Keratinocyte (primary cell): ENCODE measurements at regions not wholly inside any gene's neighbourhood (a gene's known extent, or its start where the extent isn't known, plus 50 kb on each side); places are given as distances from the start of the nearest gene placed in this dataset.

ENCODE experiments used
- DNase-seq: peaks from one replicate; pipeline ENCODE4 v3.0.0-alpha.2; 2011; ENCODE audit warnings: low read depth, missing footprints, low spot score
- FAIRE-seq: peaks from 2 replicates; lab custom pipeline; 2011; peaks lifted over from hg19 to GRCh38; lab: Jason Lieb, UNC
- H2AFZ ChIP-seq: 2 replicates; pipeline ENCODE4 v1.6.0; 2012; ENCODE audit warnings: low read length, control low read depth, inconsistent platforms; ENCODE audit not compliant: control insufficient read depth
- H3K27ac ChIP-seq: 2 replicates; pipeline ENCODE4 v1.5.1; 2011; ENCODE audit warnings: low read length; ENCODE audit not compliant: control insufficient read depth, insufficient read depth
- H3K27me3 ChIP-seq: 3 replicates; pipeline ENCODE4 v1.6.0; 2011; ENCODE audit warnings: low read length; ENCODE audit not compliant: control insufficient read depth, insufficient read depth; ENCODE audit errors: extremely low read depth
- H3K36me3 ChIP-seq, 2 experiments: 2 replicates in 1 of 2; 3 replicates in 1 of 2; pipeline ENCODE4 v1.5.1; 2011; ENCODE audit warnings: low read length in 2 of 2, mild to moderate bottlenecking in 1 of 2; ENCODE audit not compliant: control insufficient read depth in 2 of 2, insufficient read depth in 2 of 2; ENCODE audit errors: extremely low read depth in 1 of 2
- H3K4me1 ChIP-seq: 3 replicates; pipeline ENCODE4 v1.5.1; 2011; ENCODE audit warnings: low read length; ENCODE audit not compliant: control insufficient read depth, insufficient read depth; ENCODE audit errors: extremely low read depth
- H3K4me2 ChIP-seq: 3 replicates; pipeline ENCODE4 v1.6.0; 2011; ENCODE audit warnings: low read depth, low read length; ENCODE audit not compliant: control insufficient read depth, insufficient read depth; ENCODE audit errors: extremely low read depth
- H3K4me3 ChIP-seq, 3 experiments: fragments of 200-600 bp in 1 of 3; sonication (generic) in 1 of 3; 2 replicates in 2 of 3; 3 replicates in 1 of 3; pipeline ENCODE4 v1.5.1; 2011 to 2016; ENCODE audit warnings: low read length in 3 of 3, mild to moderate bottlenecking in 3 of 3, control low read depth in 2 of 3, inconsistent platforms in 1 of 3, low read depth in 1 of 3, mixed read lengths in 1 of 3, mixed run types in 1 of 3, moderate library complexity in 1 of 3; ENCODE audit not compliant: control insufficient read depth in 2 of 3, insufficient read depth in 2 of 3; ENCODE audit errors: extremely low read depth in 1 of 3
- H3K79me2 ChIP-seq: 2 replicates; pipeline ENCODE4 v1.6.0; 2012; ENCODE audit warnings: low read length; ENCODE audit not compliant: control insufficient read depth, insufficient read depth
- H3K9ac ChIP-seq: 3 replicates; pipeline ENCODE4 v1.6.0; 2011; ENCODE audit warnings: low read length; ENCODE audit not compliant: control insufficient read depth, insufficient read depth; ENCODE audit errors: extremely low read depth
- H3K9me1 ChIP-seq: 3 replicates; pipeline ENCODE4 v1.6.0; 2011; ENCODE audit warnings: low read length; ENCODE audit not compliant: control insufficient read depth, insufficient read depth; ENCODE audit errors: extremely low read depth
- H3K9me3 ChIP-seq: 2 replicates; pipeline ENCODE4 v1.5.1; 2012; ENCODE audit warnings: low read depth, low read length; ENCODE audit not compliant: control insufficient read depth
- H4K20me1 ChIP-seq: 3 replicates; pipeline ENCODE4 v1.6.0; 2011; ENCODE audit warnings: low read length; ENCODE audit not compliant: control insufficient read depth, insufficient read depth; ENCODE audit errors: extremely low read depth
- EZH2 ChIP-seq: IDR thresholded peaks from one replicate; pipeline ENCODE4 v1.6.1; 2012; ENCODE audit warnings: inconsistent platforms, mild to moderate bottlenecking, low read length, moderate library complexity
- dilution Hi-C: fragments of 300-500 bp; cut with MboI; formaldehyde crosslinking; loops from one replicate; pipeline ENCODE4 v1.7.0; 2020; ENCODE audit warnings: low sequenced_read_pairs; ENCODE audit not compliant: extremely low pct_ligation_motif_present
- TF ChIP-seq, protein P1 (sequence below), 3 experiments: IDR thresholded peaks in 1 of 3; conservative IDR thresholded peaks in 1 of 3; optimal IDR thresholded peaks in 1 of 3; 2 replicates in 2 of 3; 3 replicates in 1 of 3; pipeline versions ENCODE3 to v1.5.1; 2011; ENCODE audit warnings: low read length in 3 of 3, mild to moderate bottlenecking in 3 of 3, moderate library complexity in 2 of 3, control low read depth in 1 of 3, inconsistent platforms in 1 of 3; ENCODE audit not compliant: insufficient read depth in 2 of 3; ENCODE audit errors: extremely low read depth in 1 of 3

GRCh38 chr14:44279357-44279756 is 227.7 kb downstream of the FSCB start:
- H3K36me3 ChIP-seq = no peaks in the 10 kb centered on the region
- no peaks in the 10 kb centered on the region for H3K79me2 ChIP-seq
- no peak overlapping the region for H3K4me2 ChIP-seq
- H3K9ac ChIP-seq = no peak overlapping the region
- dilution Hi-C loops = no loop called here
- H3K27me3 ChIP-seq = no peaks in the 10 kb centered on the region
- no peaks in the 10 kb centered on the region for H3K4me1 ChIP-seq
- TF ChIP-seq EZH2 = no peak
- TF ChIP-seq, protein P1, sequence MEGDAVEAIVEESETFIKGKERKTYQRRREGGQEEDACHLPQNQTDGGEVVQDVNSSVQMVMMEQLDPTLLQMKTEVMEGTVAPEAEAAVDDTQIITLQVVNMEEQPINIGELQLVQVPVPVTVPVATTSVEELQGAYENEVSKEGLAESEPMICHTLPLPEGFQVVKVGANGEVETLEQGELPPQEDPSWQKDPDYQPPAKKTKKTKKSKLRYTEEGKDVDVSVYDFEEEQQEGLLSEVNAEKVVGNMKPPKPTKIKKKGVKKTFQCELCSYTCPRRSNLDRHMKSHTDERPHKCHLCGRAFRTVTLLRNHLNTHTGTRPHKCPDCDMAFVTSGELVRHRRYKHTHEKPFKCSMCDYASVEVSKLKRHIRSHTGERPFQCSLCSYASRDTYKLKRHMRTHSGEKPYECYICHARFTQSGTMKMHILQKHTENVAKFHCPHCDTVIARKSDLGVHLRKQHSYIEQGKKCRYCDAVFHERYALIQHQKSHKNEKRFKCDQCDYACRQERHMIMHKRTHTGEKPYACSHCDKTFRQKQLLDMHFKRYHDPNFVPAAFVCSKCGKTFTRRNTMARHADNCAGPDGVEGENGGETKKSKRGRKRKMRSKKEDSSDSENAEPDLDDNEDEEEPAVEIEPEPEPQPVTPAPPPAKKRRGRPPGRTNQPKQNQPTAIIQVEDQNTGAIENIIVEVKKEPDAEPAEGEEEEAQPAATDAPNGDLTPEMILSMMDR (optimal IDR thresholded peaks at IDR 0.05 in 1 of 3, IDR thresholded peaks at IDR 0.05 in 1 of 3, conservative IDR thresholded peaks at IDR 0.05 in 1 of 3; ENCODE audit: extremely low read depth in 1 of 3, insufficient read depth in 2 of 3, low read length in 3 of 3) = no peak
- H3K9me1 ChIP-seq = no peaks in the 10 kb centered on the region
- DNase-seq (no peak), FAIRE-seq (no peak)
- H4K20me1 ChIP-seq = no peaks in the 10 kb centered on the region
- no peaks in the 10 kb centered on the region for H3K9me3 ChIP-seq
- H3K27ac ChIP-seq = no peak overlapping the region
- H2AFZ ChIP-seq = no peak overlapping the region
- H3K4me3 ChIP-seq = no peak overlapping the region

DNA sequence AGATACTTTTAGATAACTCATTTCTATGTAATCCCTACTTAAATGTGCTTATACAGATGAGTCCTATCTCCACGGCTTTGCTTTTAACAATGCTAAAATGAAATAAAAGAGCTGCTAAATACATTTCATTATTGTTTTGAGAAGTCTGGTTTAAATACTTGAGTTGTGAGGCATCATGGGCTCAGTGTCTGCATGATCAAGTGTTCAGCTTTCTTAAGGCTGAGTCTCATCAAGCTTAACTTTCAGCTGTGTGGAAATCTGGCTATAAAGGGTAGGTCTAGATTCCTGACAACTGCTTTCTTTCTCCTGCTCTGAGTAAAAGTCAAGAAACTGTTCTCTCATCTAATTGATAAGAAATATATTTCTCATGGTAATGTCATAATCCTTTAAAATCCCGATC is 235.4 kb downstream of the FSCB start:
- H3K4me1 ChIP-seq = no peaks in the 10 kb centered on the region
- H3K27me3 ChIP-seq = no peaks in the 10 kb centered on the region
- H3K9me3 ChIP-seq = no peaks in the 10 kb centered on the region
- no peak overlapping the region for H3K27ac ChIP-seq
- no peak for DNase-seq
- H3K79me2 ChIP-seq = no peaks in the 10 kb centered on the region
- no peak overlapping the region for H3K4me3 ChIP-seq
- TF ChIP-seq EZH2 = no peak
- TF ChIP-seq, protein P1 (optimal IDR thresholded peaks at IDR 0.05 in 1 of 3, IDR thresholded peaks at IDR 0.05 in 1 of 3, conservative IDR thresholded peaks at IDR 0.05 in 1 of 3; ENCODE audit: extremely low read depth in 1 of 3, insufficient read depth in 2 of 3, low read length in 3 of 3) = no peak
- H3K9me1 ChIP-seq = no peaks in the 10 kb centered on the region
- no peaks in the 10 kb centered on the region for H3K36me3 ChIP-seq
- H3K4me2 ChIP-seq = no peak overlapping the region
- H4K20me1 ChIP-seq = no peaks in the 10 kb centered on the region
- no peak overlapping the region for H2AFZ ChIP-seq
- dilution Hi-C loops = no loop called here
- no peak for FAIRE-seq
- H3K9ac ChIP-seq = no peak overlapping the region
